HG02642 (cell line): ENCODE measurements at regions not wholly inside any gene's neighbourhood (a gene's known extent, or its start where the extent isn't known, plus 50 kb on each side); places are given as distances from the start of the nearest gene placed in this dataset.
"Not testable (repeated sequence)": the region's sequence is repeated elsewhere in the genome, so short reads cannot be mapped to it uniquely, and the experiment has no call there.

Experiments
- ATAC-seq: cut with Tn5 transposase; IDR thresholded peaks from one replicate; pipeline ENCODE4 v1.9.1; 2021; ENCODE audit warnings: mild to moderate bottlenecking; ENCODE audit not compliant: unreplicated experiment, poor library complexity

- no peak for ATAC-seq
Measured at GRCh38 chr13:59024434-59024833, 1139.3 kb downstream of the DIAPH3 start.

DNA sequence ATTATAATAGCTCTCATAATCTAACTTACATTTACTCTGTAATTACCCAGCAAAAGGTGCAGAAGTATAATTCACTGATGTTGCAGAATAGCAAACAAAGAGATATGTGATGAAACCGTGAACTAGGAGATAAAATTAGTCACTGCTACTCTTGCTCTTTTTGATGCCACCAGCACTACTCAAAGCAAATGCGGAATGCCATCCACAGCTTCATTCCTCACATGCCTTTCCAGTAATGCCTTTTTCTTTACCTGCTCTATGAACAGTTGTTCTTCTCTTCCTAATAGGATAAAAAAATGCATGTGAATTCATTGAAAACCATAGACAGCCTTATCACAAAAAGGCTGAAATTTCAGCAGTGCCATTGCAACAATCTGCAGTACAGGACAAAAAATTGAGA is 1129.5 kb downstream of the DIAPH3 start:
- no peak for ATAC-seq

GRCh38 chr13:59038824-59039223 is 1124.9 kb downstream of the DIAPH3 start:
- no peak for ATAC-seq

GRCh38 chr13:59043016-59043415 is 1120.7 kb downstream of the DIAPH3 start:
- ATAC-seq, result no peak

- ATAC-seq, result no peak
Measured at GRCh38 chr13:59047546-59047945, 1116.2 kb downstream of the DIAPH3 start.

GRCh38 chr13:59061621-59062020 is 1102.1 kb downstream of the DIAPH3 start:
- no peak for ATAC-seq

GRCh38 chr13:59064042-59064441 is 1099.7 kb downstream of the DIAPH3 start:
- ATAC-seq, result no peak

GRCh38 chr13:59076386-59076785 is 1087.3 kb downstream of the DIAPH3 start:
- ATAC-seq, result not testable (repeated sequence)

GRCh38 chr13:59086147-59086546 is 1077.6 kb downstream of the DIAPH3 start:
- no peak for ATAC-seq

DNA sequence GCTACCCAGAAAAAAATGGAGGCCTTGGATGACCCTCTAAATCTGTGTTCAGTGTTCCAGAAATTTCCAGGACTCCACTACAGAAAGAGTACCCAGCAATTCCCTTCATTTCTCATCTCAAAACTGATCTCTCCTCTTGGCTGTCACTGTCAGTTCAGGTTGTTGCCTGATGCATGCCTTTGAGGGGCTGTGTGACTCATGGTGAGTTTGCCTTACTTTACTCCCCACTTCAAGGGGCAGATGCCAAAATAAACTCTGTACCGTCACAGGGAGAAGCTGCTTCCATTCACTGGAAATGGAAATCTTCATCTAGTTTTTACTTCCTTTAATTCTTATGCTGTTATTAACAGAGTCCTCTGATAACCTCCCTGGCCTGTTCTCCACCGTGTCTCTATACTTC is 1075.0 kb downstream of the DIAPH3 start:
- ATAC-seq, result no peak

DNA sequence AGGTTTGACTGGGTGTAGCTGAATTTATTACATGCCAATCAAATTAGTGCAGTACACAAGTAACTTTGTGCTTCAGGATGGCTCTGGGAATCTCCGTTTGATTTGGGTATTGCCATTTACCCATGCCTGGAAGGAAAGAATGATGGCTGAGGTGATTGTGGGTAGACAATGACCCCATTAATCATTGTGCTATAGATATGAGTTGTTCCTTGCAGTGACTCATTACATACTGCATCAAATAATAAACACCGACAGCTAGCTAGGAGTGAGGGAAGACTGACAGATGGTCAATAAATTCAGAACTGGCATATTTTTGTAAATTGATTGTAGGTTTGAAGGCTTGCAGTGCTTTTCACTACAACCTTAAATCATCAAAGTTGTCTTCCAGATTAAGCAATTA is 1069.5 kb downstream of the DIAPH3 start:
- no peak for ATAC-seq

DNA sequence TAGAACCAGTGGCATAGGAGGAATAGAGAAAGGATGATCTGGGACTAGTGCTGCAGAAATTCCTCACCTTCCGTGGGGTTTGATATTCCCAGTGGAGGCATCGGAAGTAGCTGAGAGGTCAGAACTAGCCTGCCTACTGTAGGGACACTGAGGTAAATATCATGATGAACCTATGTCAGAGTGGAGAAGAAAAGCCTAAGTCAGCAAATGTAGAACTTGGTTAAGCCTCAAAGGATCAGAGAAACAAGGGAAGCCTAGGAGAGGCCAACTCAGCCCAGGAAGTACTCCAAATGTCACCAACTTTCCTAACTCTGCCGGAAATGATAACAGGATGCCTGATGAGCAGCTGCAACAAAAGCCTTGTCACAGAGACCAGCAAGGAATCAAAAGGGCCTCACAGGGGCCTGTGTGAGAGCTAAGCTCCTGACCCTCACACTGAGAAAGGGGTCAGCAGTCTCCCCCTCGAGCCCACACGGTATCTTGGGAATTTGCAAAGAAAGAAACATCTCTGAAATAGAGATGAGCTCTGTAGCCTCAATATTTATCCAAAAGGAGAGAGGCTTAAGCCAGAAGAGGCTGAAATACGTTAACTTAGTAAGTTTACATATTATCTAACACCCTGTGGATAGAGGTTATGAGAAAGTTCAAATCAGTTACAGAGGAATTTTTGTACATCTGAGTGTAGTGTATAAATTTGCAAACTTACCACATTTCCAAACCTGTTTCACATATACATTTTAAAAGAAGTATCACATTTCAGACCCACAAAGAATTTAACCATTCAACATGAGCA is 1064.3 kb downstream of the DIAPH3 start:
- no peak for ATAC-seq

DNA sequence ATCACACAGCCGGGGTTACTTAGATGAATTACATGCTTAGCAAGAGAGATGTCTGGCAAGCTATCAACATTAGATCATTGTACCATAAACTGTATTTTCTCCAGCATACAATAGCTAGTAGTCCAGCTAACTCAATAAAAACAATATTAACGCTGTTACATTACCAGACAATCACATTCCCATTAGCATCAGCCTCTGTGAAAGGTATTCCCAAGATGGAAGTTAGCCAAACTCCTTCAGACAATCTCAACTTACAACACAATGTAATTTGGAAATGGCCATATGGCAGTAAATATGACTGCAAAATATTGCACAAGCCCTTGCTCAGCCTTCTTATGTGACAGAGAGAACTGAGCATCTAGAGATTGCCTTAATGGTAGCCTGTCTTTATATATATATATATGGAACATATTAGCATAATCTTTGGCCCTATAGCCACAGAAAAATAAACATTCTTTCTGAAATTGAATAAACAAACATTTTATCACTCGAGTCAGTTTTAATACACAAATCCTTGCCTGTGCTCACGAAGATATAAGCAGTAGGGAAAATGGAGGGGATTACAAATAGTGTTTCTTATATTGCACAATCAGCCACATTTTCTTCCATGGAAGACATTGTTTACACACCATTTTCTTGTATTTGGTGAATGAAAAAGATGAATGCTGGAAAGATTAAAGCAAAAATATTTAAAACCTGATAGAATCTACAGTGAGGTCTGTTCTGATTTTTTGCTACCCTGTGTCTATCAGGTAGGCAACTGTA is 1060.5 kb downstream of the DIAPH3 start:
- no peak for ATAC-seq

DNA sequence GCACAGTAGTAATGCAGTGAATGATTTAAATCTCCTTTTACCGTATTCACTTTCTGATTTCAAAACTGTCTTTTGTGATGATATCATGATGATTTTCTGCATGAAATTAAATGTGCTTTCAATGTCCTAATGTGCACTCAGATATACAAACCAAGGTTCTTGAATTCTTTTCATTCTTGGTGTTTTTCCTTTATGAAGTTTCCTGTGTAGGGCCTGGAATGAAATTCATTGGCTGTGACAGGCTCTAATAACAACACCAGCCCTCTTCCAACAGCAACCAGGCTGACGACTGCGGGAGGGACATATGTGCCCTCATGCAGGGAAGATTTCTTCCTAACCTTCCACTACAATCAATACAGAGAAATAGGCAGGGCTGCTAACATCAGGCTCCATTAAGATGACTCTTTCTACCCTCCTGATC is 1052.0 kb downstream of the DIAPH3 start:
- ATAC-seq, result no peak

DNA sequence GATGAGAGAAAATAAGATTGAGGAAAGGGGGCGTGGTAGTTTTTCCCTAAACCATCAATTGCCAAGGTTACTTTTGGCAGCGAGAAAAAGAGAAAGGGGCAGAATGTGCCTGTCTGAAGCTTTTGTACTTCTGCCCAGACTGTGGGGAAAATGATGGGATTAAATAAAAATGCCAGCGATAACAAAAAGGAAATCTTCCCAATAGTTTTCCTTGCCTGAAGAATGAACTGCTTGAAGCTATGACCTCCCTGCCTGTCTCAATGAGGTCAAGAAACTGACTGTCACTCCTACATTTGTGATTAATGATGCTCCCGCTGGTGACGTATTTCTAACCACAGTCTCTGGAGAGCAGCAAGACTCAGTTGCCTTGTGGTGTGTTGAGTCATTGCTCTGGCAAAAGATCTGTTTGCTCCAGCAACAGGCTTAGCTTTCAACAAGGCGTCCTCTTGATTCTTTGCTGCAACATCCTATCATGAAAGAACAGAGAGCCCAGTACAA is 1051.5 kb downstream of the DIAPH3 start:
- no peak for ATAC-seq

DNA sequence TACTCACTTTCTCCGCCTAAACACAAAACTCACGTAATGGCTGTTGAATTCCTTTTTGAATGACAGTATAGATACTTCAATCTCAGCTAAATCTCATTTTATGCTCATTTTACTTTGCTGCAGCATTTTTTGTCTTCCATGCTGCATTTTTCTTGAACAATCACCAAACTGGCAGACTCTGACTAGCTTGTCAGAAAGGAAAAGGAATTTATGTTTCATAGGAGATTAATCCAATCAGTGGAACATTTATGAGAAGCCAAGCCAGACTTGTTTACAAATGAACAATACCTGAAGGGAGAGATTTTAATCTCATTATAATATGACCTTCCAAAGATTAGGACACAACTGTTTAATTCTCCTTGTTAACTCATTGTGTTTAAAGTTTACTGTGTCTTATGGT is 1044.3 kb downstream of the DIAPH3 start:
- no peak for ATAC-seq

- ATAC-seq, result no peak
Measured at GRCh38 chr13:59120297-59120843, 1043.4 kb downstream of the DIAPH3 start.

DNA sequence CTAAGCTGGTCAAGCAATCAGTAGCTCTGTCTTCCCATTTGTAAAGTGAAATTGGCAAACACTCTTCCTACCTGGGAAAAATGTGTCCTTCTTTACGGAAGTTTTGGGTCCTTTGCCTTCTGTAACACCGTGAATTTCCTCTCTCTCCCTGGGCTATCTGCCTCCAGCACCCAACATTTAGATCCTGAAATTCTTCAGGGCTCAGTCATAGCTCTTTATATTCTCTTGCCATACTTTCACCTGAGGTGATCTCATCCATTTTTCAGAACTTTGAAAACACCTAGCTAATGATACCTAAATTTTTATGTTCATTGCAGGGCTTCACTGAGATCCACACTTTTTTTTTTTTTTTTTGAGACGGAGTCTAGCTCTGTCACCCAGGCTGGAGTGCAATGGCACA is 1042.2 kb downstream of the DIAPH3 start:
- ATAC-seq, result no peak

DNA sequence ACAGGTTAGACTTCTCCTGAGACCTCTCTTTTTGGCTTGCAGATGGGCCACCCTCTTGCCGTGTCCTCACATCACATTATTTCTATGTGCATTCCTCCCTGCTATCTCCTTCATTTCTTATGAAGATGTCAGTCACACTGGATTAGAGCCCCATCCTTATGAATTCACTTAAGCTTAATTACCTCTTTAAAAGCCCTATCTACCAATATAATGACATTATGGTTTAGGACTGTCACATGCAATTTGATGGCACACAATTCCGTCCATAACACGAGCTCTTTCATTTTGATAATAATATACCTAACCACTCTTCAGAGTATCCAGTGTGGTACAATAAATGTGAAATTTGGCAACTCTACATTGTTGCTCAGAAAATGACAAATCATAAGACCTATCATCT is 1037.3 kb downstream of the DIAPH3 start:
- no peak for ATAC-seq

DNA sequence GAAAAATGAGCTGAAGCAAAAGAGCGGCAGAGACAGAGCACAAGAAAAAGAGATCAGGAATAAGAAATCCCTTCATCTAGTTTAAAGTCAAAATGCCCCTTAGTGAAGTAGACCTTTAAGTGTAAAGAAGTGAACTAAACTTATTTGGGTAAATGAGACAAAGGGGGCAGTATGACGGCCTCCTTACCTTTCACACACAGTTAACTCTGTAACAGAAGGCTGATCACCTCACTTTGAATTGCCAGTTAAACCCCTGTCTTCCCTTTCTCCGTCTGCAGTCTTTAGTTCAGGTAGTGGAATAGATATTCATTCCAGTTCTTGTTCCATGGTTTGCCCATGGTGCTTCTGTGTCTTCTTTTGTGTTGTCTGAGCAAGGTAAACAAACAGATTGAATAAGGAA is 1029.8 kb downstream of the DIAPH3 start:
- no peak for ATAC-seq

GRCh38 chr13:59144700-59145099 is 1019.0 kb downstream of the DIAPH3 start:
- no peak for ATAC-seq
